H9 (cell line): ENCODE measurements at regions not wholly inside any gene's neighbourhood (a gene's known extent, or its start where the extent isn't known, plus 50 kb on each side); places are given as distances from the start of the nearest gene placed in this dataset.

Experiments used
- DNase-seq: peaks from one replicate; pipeline ENCODE4 v3.0.0-alpha.2; 2017
- H2AFZ ChIP-seq: one replicate; pipeline ENCODE4 v1.6.1; 2013; ENCODE audit warnings: mild to moderate bottlenecking, low read length, control low read depth, moderate library complexity
- H2AK5ac ChIP-seq: 2 replicates; pipeline ENCODE4 v1.6.1; 2013; ENCODE audit warnings: low read length, control low read depth, mixed read lengths; ENCODE audit not compliant: insufficient read length
- H2BK120ac ChIP-seq: one replicate; pipeline ENCODE4 v1.6.1; 2013; ENCODE audit warnings: low read depth, mild to moderate bottlenecking, low read length, control low read depth, inconsistent platforms; ENCODE audit not compliant: poor library complexity, severe bottlenecking
- H2BK12ac ChIP-seq: 2 replicates; pipeline ENCODE4 v1.6.1; 2013; ENCODE audit warnings: low read length, control low read depth, mixed read lengths, low read depth; ENCODE audit not compliant: insufficient read length
- H2BK15ac ChIP-seq: 2 replicates; pipeline ENCODE4 v1.6.1; 2013; ENCODE audit warnings: low read depth, low read length, control low read depth
- H2BK20ac ChIP-seq: one replicate; pipeline ENCODE4 v1.6.1; 2013; ENCODE audit warnings: low read depth, mild to moderate bottlenecking, low read length, control low read depth, inconsistent platforms; ENCODE audit not compliant: poor library complexity, severe bottlenecking
- H2BK5ac ChIP-seq: 2 replicates; pipeline ENCODE4 v1.6.1; 2013; ENCODE audit warnings: low read length, control low read depth, mixed read lengths; ENCODE audit not compliant: insufficient read length
- H3K14ac ChIP-seq: 2 replicates; pipeline ENCODE4 v1.6.1; 2013; ENCODE audit warnings: low read length, control low read depth; ENCODE audit not compliant: insufficient read depth
- H3K18ac ChIP-seq: 2 replicates; pipeline ENCODE4 v1.6.1; 2013; ENCODE audit warnings: low read depth, mild to moderate bottlenecking, mixed read lengths, low read length, control low read depth; ENCODE audit not compliant: insufficient read length
- H3K23ac ChIP-seq: 2 replicates; pipeline ENCODE4 v1.6.1; 2013; ENCODE audit warnings: low read length, control low read depth, mixed read lengths, low read depth; ENCODE audit not compliant: insufficient read length
- H3K23me2 ChIP-seq: 2 replicates; pipeline ENCODE4 v1.6.1; 2013; ENCODE audit warnings: low read depth, mild to moderate bottlenecking, mixed read lengths, low read length, control low read depth; ENCODE audit not compliant: insufficient read length, poor library complexity, severe bottlenecking
- H3K27ac ChIP-seq: 2 replicates; pipeline ENCODE4 v1.5.1; 2013; ENCODE audit warnings: low read length, control low read depth, mixed read lengths, low read depth; ENCODE audit not compliant: insufficient read length
- H3K27me3 ChIP-seq: 2 replicates; pipeline ENCODE4 v1.6.1; 2013; ENCODE audit warnings: low read length, control low read depth, inconsistent platforms; ENCODE audit not compliant: insufficient read depth
- H3K4ac ChIP-seq: 2 replicates; pipeline ENCODE4 v1.6.1; 2013; ENCODE audit warnings: low read depth, mild to moderate bottlenecking, control low read depth, inconsistent platforms, low read length, moderate library complexity
- H3K4me1 ChIP-seq: 2 replicates; pipeline ENCODE4 v1.6.1; 2013; ENCODE audit warnings: low read length, control low read depth, inconsistent platforms; ENCODE audit not compliant: insufficient read depth
- H3K4me2 ChIP-seq: 2 replicates; pipeline ENCODE4 v1.6.1; 2013; ENCODE audit warnings: low read length, control low read depth, mixed read lengths; ENCODE audit not compliant: insufficient read length, insufficient read depth
- H3K56ac ChIP-seq: 2 replicates; pipeline ENCODE4 v1.6.1; 2013; ENCODE audit warnings: low read depth, mild to moderate bottlenecking, mixed read lengths, low read length, control low read depth; ENCODE audit not compliant: insufficient read length
- H3K79me1 ChIP-seq: 2 replicates; pipeline ENCODE4 v1.6.1; 2013; ENCODE audit warnings: low read depth, mild to moderate bottlenecking, moderate library complexity, low read length, control low read depth, inconsistent platforms; ENCODE audit not compliant: insufficient read depth, poor library complexity, severe bottlenecking
- H3K79me2 ChIP-seq: 2 replicates; pipeline ENCODE4 v1.6.1; 2013; ENCODE audit warnings: low read length, control low read depth, inconsistent platforms; ENCODE audit not compliant: insufficient read depth
- H3K9ac ChIP-seq: 2 replicates; pipeline ENCODE4 v1.6.1; 2013; ENCODE audit warnings: low read length, control low read depth, mixed read lengths; ENCODE audit not compliant: insufficient read length; ENCODE audit errors: extremely low read depth
- H3K9me3 ChIP-seq: one replicate; pipeline ENCODE4 v1.6.1; 2013; ENCODE audit warnings: low read depth, low read length, inconsistent platforms; ENCODE audit not compliant: control insufficient read depth
- H3T11ph ChIP-seq: one replicate; pipeline ENCODE4 v1.6.1; 2013; ENCODE audit warnings: mild to moderate bottlenecking, low read length, control low read depth, inconsistent platforms
- H4K20me1 ChIP-seq: one replicate; pipeline ENCODE4 v1.6.1; 2013; ENCODE audit not compliant: control insufficient read depth, insufficient read length, insufficient read depth
- H4K5ac ChIP-seq: 2 replicates; pipeline ENCODE4 v1.6.1; 2013; ENCODE audit warnings: low read depth, mild to moderate bottlenecking, mixed read lengths, low read length, control low read depth; ENCODE audit not compliant: insufficient read length
- H4K8ac ChIP-seq: replicated peaks from 2 replicates; pipeline ENCODE4 v1.6.1; 2013; ENCODE audit warnings: low read length, control low read depth, mixed read lengths, low read depth; ENCODE audit not compliant: insufficient read length
- H4K91ac ChIP-seq: 2 replicates; pipeline ENCODE4 v1.6.1; 2013; ENCODE audit warnings: low read depth, mild to moderate bottlenecking, moderate library complexity, mixed read lengths, low read length, control low read depth; ENCODE audit not compliant: insufficient read length
- H3K27ac Mint-ChIP-seq, 3 experiments: 2 replicates in 2 of 3; 3 replicates in 1 of 3; pipeline ENCODE4 v1.8.0; 2020 to 2021; ENCODE audit warnings: mixed read lengths in 3 of 3, mild to moderate bottlenecking in 1 of 3, moderate library complexity in 1 of 3
- H3K27me3 Mint-ChIP-seq: 2 replicates; pipeline ENCODE4 v1.8.0; 2021; ENCODE audit warnings: low read depth, mild to moderate bottlenecking, moderate library complexity, mixed read lengths
- H3K36me3 Mint-ChIP-seq, 3 experiments: 2 replicates in 2 of 3; 3 replicates in 1 of 3; pipeline ENCODE4 v1.8.0; 2020 to 2021; ENCODE audit warnings: low read depth in 3 of 3, mixed read lengths in 3 of 3; ENCODE audit not compliant: insufficient read depth in 1 of 3
- H3K4me1 Mint-ChIP-seq, 2 experiments: 2 replicates each; pipeline ENCODE4 v1.8.0; 2020; ENCODE audit warnings: mixed read lengths in 2 of 2
- H3K4me3 Mint-ChIP-seq, 2 experiments: 2 replicates in 1 of 2; 3 replicates in 1 of 2; pipeline ENCODE4 v1.8.0; 2020 to 2021; ENCODE audit warnings: mild to moderate bottlenecking in 2 of 2, mixed read lengths in 2 of 2, moderate library complexity in 1 of 2
- H3K9me3 Mint-ChIP-seq, 2 experiments: 2 replicates in 1 of 2; 3 replicates in 1 of 2; pipeline ENCODE4 v1.8.0; 2020; ENCODE audit warnings: mild to moderate bottlenecking in 2 of 2, mixed read lengths in 2 of 2, moderate library complexity in 1 of 2
- WGBS: extraction: QIAGEN DNeasy Blood & Tissue Kit; methylation state at CpG from one replicate; pipeline ENCODE4 v1.1.7; 2013; ENCODE audit warnings: missing lambda C conversion rate, low lambda C conversion rate, mixed read lengths; ENCODE audit not compliant: insufficient read length; ENCODE audit errors: extremely low coverage; 5-methylcytosine and 5-hydroxymethylcytosine counted together
- TF ChIP-seq, protein P1 (sequence below): fragments of 200-600 bp; sonication (generic); conservative IDR thresholded peaks from 3 replicates; pipeline ENCODE4 v1.8.0; 2021; ENCODE audit warnings: antibody characterized with exemption, mild to moderate bottlenecking

DNA sequence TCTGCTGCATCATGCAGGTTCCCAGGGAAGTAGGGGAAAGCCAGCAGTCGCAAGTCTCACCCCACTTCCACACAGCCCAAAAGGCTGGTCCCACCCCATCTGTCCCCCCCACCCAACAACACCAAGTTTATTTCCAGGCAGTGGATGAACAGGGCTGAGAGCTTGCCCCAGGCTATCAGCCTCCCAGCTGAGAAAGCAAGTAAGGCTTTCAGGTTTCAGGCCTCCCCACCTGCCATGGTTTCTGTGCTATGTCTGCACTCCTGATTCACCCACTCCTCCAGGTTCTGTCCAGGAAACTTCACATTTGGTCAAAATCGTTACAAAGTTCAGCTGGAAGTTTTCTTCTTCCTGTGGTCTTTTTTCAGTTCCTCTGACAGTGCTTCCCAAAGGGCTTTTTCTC lies 97.5 kb upstream of the HS3ST3A1 start:
- Histone ChIP-seq H4K5ac (peak overlapping the region; percentile 30), H2BK12ac (no peak overlapping the region), H3K27me3 (no peaks in the 10 kb centered on the region), H2BK15ac (no peak overlapping the region), H3K4me2 (no peak overlapping the region), H2AK5ac (no peak overlapping the region), H4K20me1 (no peaks in the 10 kb centered on the region), H3K14ac (no peak overlapping the region; the same call in 1 of the 2 replicates), H3K9ac (no peak overlapping the region), H2BK20ac (no peak overlapping the region), H3K27ac (no peak overlapping the region), H3T11ph (no peak overlapping the region), H4K91ac (no peak overlapping the region), H3K23ac (no peak overlapping the region), H3K18ac (no peak overlapping the region), H3K4me1 (no peaks in the 10 kb centered on the region; the same call in 1 of the 2 replicates), H4K8ac (no peak overlapping the region), H3K23me2 (no peaks in the 10 kb centered on the region), H2AFZ (no peak overlapping the region), H3K9me3 (no peaks in the 10 kb centered on the region), H2BK5ac (no peak overlapping the region), H2BK120ac (peak overlapping the region; percentile 23), H3K79me1 (no peaks in the 10 kb centered on the region), H3K56ac (no peak overlapping the region), H3K79me2 (no peaks in the 10 kb centered on the region), H3K4ac (no peak overlapping the region)
- WGBS, result no CpG with 5 or more reads among the region's 2 CpGs
- TF ChIP-seq, protein P1, sequence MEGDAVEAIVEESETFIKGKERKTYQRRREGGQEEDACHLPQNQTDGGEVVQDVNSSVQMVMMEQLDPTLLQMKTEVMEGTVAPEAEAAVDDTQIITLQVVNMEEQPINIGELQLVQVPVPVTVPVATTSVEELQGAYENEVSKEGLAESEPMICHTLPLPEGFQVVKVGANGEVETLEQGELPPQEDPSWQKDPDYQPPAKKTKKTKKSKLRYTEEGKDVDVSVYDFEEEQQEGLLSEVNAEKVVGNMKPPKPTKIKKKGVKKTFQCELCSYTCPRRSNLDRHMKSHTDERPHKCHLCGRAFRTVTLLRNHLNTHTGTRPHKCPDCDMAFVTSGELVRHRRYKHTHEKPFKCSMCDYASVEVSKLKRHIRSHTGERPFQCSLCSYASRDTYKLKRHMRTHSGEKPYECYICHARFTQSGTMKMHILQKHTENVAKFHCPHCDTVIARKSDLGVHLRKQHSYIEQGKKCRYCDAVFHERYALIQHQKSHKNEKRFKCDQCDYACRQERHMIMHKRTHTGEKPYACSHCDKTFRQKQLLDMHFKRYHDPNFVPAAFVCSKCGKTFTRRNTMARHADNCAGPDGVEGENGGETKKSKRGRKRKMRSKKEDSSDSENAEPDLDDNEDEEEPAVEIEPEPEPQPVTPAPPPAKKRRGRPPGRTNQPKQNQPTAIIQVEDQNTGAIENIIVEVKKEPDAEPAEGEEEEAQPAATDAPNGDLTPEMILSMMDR, result no peak
- Mint-ChIP-seq H3K27ac (no peak overlapping the region), H3K4me3 (no peak overlapping the region), H3K4me1 (peaks cover 0 to 7% of the 10 kb centered on the region in 2 experiments; a peak in 2 of 4 replicates), H3K27me3 (peaks cover 2% of the 10 kb centered on the region; the same call in 1 of the 2 replicates), H3K9me3 (peaks cover 4 to 9% of the 10 kb centered on the region in 2 experiments; a peak in 4 of 5 replicates), H3K36me3 (peaks cover 0 to 9% (median 5%) of the 10 kb centered on the region in 3 experiments; a peak in 3 of 7 replicates)
- no peak for DNase-seq
